DMS 273 (cell line): ENCODE measurements at regions not wholly inside any gene's neighbourhood (a gene's known extent, or its start where the extent isn't known, plus 50 kb on each side); places are given as distances from the start of the nearest gene placed in this dataset.
A peak's percentile ranks its signal among the peaks of the same experiment; 100 is the strongest.
"Not testable (repeated sequence)": the region's sequence is repeated elsewhere in the genome, so short reads cannot be mapped to it uniquely, and the experiment has no call there.

Experiments used
- DNase-seq: peaks from one replicate; lab custom pipeline; 2025; ENCODE audit not compliant: unreplicated experiment; lab: John Stamatoyannopoulos, UW

GRCh38 chr2:64793701-64794100, 140.0 kb upstream of the SERTAD2 start:
- DNase-seq, result no peak

- DNase-seq, result no peak
Observed at GRCh38 chr2:64794426-64794995, 140.8 kb upstream of the SERTAD2 start.

GRCh38 chr2:64795024-64795592, 141.4 kb upstream of the SERTAD2 start:
- no peak for DNase-seq

DNA sequence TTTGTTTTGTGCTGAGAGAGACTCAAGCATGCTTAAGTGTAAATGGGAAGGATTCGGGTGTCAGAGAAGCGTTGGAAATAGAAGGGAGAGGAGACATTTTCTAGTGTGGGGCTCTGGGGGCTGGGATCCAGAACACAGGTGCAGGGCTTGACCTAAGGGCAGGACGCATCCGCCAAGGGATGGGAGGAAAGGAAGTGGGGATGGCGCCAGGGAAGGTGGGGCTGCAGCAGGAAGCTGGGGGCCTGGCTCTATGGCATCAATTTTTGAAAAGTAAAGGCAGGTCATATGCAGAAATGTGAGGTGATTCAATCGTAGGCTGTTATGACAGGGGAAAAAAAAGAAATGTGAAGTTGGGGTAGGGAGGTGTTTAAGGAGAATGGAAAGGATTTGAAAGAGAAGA, 143.2 kb upstream of the SERTAD2 start:
- no peak for DNase-seq

DNA sequence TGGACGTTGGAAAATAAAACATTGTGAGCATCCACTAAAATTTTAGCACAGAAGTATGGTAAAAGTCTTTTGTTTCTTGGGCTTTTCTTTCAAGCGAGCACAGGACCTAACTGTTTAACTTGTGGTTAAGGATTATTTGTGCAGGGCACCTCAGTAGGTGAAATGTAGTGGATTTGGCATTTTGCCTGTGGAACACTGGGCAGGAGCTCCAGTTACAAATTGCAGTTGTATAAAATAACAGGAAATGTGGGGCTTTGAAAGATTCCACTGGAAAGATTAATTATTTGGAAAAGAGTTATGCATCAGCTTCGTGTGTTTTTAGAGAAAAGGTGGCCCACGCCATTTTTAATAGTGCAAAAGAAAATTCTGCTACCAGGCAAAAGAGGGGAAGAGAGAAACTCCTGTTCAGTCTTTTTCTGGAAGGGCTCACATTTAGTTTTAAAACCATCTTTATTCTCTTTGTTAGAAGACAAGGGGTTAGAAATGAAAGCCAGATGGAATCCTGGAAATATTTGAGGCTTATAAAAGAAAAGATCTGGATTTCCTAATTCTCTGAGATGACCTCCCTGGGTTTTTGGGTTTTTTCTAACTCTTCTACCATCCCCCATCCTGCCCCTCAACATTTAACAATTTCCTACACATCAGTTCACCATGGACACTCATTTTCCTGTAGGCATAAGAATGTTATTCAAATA, 144.3 kb upstream of the SERTAD2 start:
- peak; percentile 52 for DNase-seq

DNA sequence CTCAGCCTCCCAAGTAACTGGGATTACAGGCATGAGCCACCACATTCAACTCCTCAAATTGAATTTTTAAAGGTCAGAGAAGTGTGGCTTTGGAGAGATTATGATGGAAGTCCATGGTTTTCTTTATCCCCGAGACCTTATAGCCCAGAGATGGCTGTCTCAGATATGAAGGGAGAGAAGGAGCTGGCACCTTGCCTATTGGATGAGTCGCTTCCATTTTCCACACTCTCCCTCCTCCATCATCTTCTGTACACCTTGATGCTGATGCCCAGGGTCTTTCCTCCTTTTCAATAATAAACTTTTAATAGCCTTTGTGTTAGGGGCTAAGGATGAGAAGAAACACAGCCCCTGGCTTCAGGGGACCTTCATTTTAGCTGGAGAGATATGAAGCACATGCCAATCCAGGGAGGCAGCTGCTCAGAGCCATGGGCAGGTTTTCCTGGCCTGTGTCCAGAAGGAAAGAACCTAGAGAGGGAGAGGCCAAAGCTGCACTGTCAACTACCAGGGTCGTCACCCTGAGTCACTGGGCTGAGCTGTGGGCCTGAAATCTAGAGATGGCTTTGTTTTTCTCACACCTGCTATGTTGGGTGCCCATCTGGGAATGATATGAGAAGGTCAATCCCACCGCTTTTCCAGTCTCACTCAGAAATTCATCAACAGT, 146.0 kb upstream of the SERTAD2 start:
- peak; percentile 46 for DNase-seq

DNA sequence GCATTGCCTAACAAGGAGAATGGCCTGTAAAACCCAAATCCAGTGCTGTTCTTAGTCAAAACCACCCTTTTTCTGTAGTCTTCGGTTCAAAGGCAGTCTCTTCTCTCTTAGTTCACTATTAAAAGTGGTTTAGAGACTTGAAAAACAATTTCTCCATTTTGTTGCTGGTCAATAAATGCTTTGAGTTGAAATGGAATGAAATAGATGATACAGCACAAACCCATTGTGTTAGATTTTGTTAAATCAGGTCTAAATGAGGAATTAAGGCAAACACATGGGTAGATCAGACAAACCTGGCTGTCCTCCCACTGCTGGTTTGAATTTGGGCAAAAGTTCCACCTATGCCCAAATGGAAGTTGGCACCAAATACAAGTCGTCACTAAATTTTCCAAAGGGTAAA, 150.1 kb upstream of the SERTAD2 start:
- DNase-seq, result no peak

DNA sequence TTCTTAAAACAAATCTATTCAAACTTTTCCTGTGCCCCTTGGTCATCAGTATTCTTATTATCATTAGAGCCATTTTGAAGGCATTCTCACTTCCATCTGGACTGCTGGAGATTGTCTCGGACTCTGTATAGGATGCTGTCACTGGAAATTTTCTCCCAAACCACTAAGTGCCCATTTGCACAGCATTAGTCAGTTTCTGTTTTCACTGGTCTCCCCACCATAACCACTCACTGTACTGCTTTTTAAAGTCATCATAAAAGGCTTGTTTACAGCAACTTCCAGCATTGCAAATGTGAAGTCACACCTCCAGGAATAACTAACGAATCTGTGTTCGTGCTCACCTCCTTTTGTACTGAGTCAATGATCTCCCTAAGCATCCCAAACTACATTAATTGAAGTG, 150.9 kb upstream of the SERTAD2 start:
- DNase-seq, result no peak

- DNase-seq, result no peak
Observed at GRCh38 chr2:64807417-64807816, 153.7 kb upstream of the SERTAD2 start.

DNA sequence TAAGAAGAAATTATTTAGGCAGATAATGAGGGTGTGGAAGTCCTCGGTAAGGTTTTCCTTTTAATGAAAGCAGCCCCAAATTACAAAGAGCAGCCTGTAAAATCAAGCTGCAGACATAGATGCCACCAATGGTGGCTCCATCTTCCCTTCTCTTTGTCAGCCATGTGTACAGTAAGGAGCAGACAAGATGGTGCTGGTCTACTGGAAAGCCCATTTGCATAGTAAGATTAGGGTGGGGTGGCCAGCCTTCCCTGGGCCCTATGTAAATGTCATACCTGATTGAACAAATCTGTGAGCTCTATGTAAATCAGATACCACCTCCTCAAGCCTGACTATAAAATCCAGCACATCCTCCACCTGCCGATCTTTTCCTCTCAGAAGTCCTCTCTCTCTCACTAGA, 154.4 kb upstream of the SERTAD2 start:
- no peak for DNase-seq

- no peak for DNase-seq
Observed at GRCh38 chr2:64808754-64809153, 155.0 kb upstream of the SERTAD2 start.

- no peak for DNase-seq
Observed at GRCh38 chr2:64809216-64809615, 155.5 kb upstream of the SERTAD2 start.

- DNase-seq, result no peak
Observed at GRCh38 chr2:64812285-64812684, 158.6 kb upstream of the SERTAD2 start.

DNA sequence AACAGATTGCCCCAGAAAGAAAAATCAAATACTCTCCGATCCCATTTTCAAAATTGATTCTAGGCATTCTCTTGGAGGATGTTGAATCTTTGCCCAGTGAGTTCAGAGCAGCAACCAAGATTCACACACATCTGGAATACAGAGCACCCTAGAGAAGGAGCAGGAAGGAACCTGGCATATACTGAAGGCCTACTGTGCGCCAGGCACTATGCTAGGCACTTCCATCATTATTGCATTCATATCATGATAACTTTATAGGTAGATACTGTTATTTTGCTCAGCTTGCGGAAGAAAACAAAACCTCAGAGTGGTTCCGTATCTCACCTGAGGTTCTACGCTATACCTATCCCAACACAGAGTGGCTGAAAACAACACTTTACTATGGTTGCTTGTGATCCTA, 160.3 kb upstream of the SERTAD2 start:
- DNase-seq, result no peak

DNA sequence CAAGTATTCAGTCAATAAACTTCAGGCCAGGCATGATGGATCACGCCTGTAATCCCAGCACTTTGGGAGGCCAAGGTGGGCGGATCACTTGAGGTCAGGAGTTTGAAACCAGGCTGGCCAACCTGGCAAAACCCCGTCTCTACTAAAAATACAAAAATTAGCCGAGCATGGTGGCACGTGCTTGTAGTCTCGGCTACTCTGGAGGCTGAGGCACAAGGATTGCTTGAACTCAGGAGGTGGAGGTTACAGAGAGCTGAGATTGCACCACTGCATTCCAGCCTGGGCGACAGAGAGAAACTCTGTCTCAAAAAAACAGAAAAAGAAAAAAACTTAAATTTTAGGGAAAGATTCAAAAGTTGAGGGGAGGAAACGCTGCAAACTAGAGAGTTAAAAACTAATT, 162.8 kb upstream of the SERTAD2 start:
- DNase-seq, result not testable (repeated sequence)

- no peak for DNase-seq
Observed at GRCh38 chr2:64817453-64817852, 163.7 kb upstream of the SERTAD2 start.

DNA sequence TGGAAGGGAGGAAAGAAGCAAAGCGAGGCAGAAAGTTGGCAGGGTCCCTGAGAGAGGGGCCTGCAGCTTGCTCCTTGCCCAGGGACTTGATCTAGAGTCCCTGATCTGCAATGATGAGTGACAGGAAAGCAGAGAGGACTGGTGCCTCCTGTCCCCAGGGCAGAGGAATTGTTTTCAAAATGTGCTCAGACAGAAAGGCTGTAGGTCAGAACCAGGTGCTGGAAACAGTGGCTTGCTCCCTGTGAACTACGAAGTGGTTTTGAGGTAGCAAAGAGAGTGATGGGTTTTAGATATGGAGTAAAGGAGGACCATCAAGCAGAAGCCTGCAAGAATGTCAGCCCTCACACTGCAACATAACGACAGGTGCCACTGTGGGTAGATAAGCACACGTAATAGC, 164.9 kb upstream of the SERTAD2 start:
- no peak for DNase-seq

GRCh38 chr2:64819361-64819760, 165.6 kb upstream of the SERTAD2 start:
- no peak for DNase-seq

GRCh38 chr2:64819774-64820688, 166.3 kb upstream of the SERTAD2 start:
- no peak for DNase-seq

GRCh38 chr2:64820901-64821300, 167.2 kb upstream of the SERTAD2 start:
- DNase-seq, result no peak

GRCh38 chr2:64823794-64824193, 165.4 kb upstream of the SLC1A4 start:
- DNase-seq, result no peak
